HCT116 (cell line): ENCODE measurements at regions not wholly inside any gene's neighbourhood (a gene's known extent, or its start where the extent isn't known, plus 50 kb on each side); places are given as distances from the start of the nearest gene placed in this dataset.

Experiments used
- ATAC-seq: fragments of 200-7000 bp; cut with Tn5 transposase; 2 replicates; pipeline ENCODE4 v1.9.1; 2020; ENCODE audit warnings: mild to moderate bottlenecking, moderate library complexity
- BruUV-seq: library from RNA; stranded (reverse); fragments of 400-500 nt; replicated peaks from 2 replicates; lab custom pipeline; 2021; lab: Mats Ljungman, UMichigan
- CTCF ChIA-PET: fragments of 300-600 bp; sonication (Branson Sonifier 250); formaldehyde crosslinking; loops from one replicate; lab custom pipeline; 2021; ENCODE audit warnings: antibody characterized with exemption; lab: Charles Lee
- POLR2A ChIA-PET: fragments of 300-600, 350-600 bp; sonication (Branson Sonifier 250); formaldehyde crosslinking; loops from one replicate; lab custom pipeline; 2021; ENCODE audit warnings: antibody characterized with exemption; lab: Charles Lee
- RAD21 ChIA-PET, 2 experiments: fragments of 300-600 bp; sonication (Branson Sonifier 250); formaldehyde crosslinking; loops; one replicate each; lab custom pipeline; 2023; ENCODE audit warnings: low total read pairs in 2 of 2; ENCODE audit not compliant: uncharacterized antibody in 2 of 2, unreplicated experiment in 2 of 2, low non-redundant PET in 1 of 2; lab: Charles Lee
- DNase-seq: peaks from one replicate; pipeline ENCODE4 v3.0.0-alpha.2; 2010; ENCODE audit warnings: low read depth, low spot score
- H2AFZ ChIP-seq: fragments of 200-600 bp; shearing (Covaris generic), sonication (generic); 2 replicates; pipeline ENCODE4 v1.6.1; 2017; ENCODE audit warnings: low read depth, mixed run types, mixed read lengths, antibody characterized with exemption, low read length; ENCODE audit not compliant: poor library complexity, severe bottlenecking
- H3K27ac ChIP-seq: 2 replicates; pipeline ENCODE4 v1.5.1; 2012; ENCODE audit warnings: low read depth, low read length
- H3K27me3 ChIP-seq: fragments of 200-600 bp; sonication (generic); 2 replicates; pipeline ENCODE4 v1.6.1; 2016; ENCODE audit warnings: mixed run types, low read length, mixed read lengths; ENCODE audit not compliant: insufficient read depth
- H3K36me3 ChIP-seq, 2 experiments: fragments of 200-500 bp in 1 of 2; fragments of 200-600 bp in 1 of 2; sonication (Bioruptor generic) in 1 of 2; sonication (generic) in 1 of 2; 2 replicates each; pipeline versions ENCODE4 v1.5.1 to v1.6.1; 2014 to 2016; ENCODE audit warnings: low read length in 2 of 2, inconsistent platforms in 1 of 2, mixed read lengths in 1 of 2, mixed run types in 1 of 2; ENCODE audit not compliant: insufficient read depth in 2 of 2, control insufficient read depth in 1 of 2
- H3K4me1 ChIP-seq, 2 experiments: fragments of 200-600 bp in 1 of 2; sonication (generic) in 1 of 2; 2 replicates each; pipeline versions ENCODE4 v1.5.1 to v1.6.1; 2012 to 2017; ENCODE audit warnings: low read length in 2 of 2, inconsistent platforms in 1 of 2, mild to moderate bottlenecking in 1 of 2, mixed read lengths in 1 of 2, mixed run types in 1 of 2, moderate library complexity in 1 of 2; ENCODE audit not compliant: insufficient read depth in 2 of 2, control insufficient read depth in 1 of 2
- H3K4me2 ChIP-seq: fragments of 200-600 bp; sonication (generic); 2 replicates; pipeline ENCODE4 v1.6.1; 2017; ENCODE audit warnings: mixed run types, low read length, mixed read lengths
- H3K4me3 ChIP-seq, 2 experiments: fragments of 200-600 bp in 1 of 2; sonication (generic) in 1 of 2; replicated peaks in 1 of 2; 2 replicates each; pipeline ENCODE4 v1.5.1; 2011 to 2016; ENCODE audit warnings: low read length in 2 of 2, control low read depth in 1 of 2, low read depth in 1 of 2, mild to moderate bottlenecking in 1 of 2, mixed read lengths in 1 of 2, mixed run types in 1 of 2
- H3K79me2 ChIP-seq: fragments of 200-600 bp; sonication (generic); 2 replicates; pipeline ENCODE4 v1.6.1; 2017; ENCODE audit warnings: mild to moderate bottlenecking, mixed run types, low read length, moderate library complexity, mixed read lengths; ENCODE audit not compliant: insufficient read depth
- H3K9ac ChIP-seq: fragments of 200-600 bp; sonication (generic); 2 replicates; pipeline ENCODE4 v1.6.1; 2016; ENCODE audit warnings: low read length, mixed read lengths
- H3K9me2 ChIP-seq: fragments of 200-600 bp; sonication (generic), shearing (Covaris generic); 2 replicates; pipeline ENCODE4 v1.6.1; 2017; ENCODE audit warnings: mixed run types, mild to moderate bottlenecking, moderate library complexity; ENCODE audit not compliant: insufficient read depth
- H3K9me3 ChIP-seq, 2 experiments: fragments of 200-500 bp in 1 of 2; fragments of 200-600 bp in 1 of 2; sonication (Bioruptor generic) in 1 of 2; sonication (generic) in 1 of 2; 2 replicates each; pipeline ENCODE4 v1.6.1; 2014 to 2017; ENCODE audit warnings: low read length in 2 of 2, mixed read lengths in 2 of 2, inconsistent platforms in 1 of 2, low read depth in 1 of 2, mild to moderate bottlenecking in 1 of 2, mixed run types in 1 of 2, moderate library complexity in 1 of 2; ENCODE audit not compliant: control insufficient read depth in 1 of 2, insufficient read depth in 1 of 2
- H4K20me1 ChIP-seq: fragments of 200-600 bp; sonication (generic), shearing (Covaris generic); 2 replicates; pipeline ENCODE4 v1.6.1; 2017; ENCODE audit warnings: mixed run types, mild to moderate bottlenecking, moderate library complexity; ENCODE audit not compliant: insufficient read depth
- EGR1 ChIP-seq: IDR thresholded peaks from 2 replicates; pipeline ENCODE4 v1.6.1; 2012; ENCODE audit warnings: low read depth
- EZH2 ChIP-seq: fragments of 200-600 bp; sonication (generic); IDR thresholded peaks from 2 replicates; pipeline ENCODE4 v1.6.1; 2017; ENCODE audit warnings: antibody characterized with exemption, mixed run types
- POLR2AphosphoS5 ChIP-seq: IDR thresholded peaks from 2 replicates; pipeline ENCODE4 v1.6.1; 2011; ENCODE audit warnings: mild to moderate bottlenecking, low read depth, low read length, moderate library complexity
- RAD21 ChIP-seq: IDR thresholded peaks from 2 replicates; pipeline ENCODE4 v1.6.1; 2012; ENCODE audit warnings: low read depth, mild to moderate bottlenecking
- SRF ChIP-seq: IDR thresholded peaks from 2 replicates; pipeline ENCODE4 v1.6.1; 2012; ENCODE audit warnings: low read depth
- YY1 ChIP-seq: IDR thresholded peaks from 2 replicates; pipeline ENCODE4 v1.6.1; 2011; ENCODE audit warnings: low read length, low read depth, moderate library complexity, mild to moderate bottlenecking; ENCODE audit not compliant: insufficient replicate concordance; ENCODE audit errors: extremely low read depth
- ZNF274 ChIP-seq: fragments of 200-500 bp; sonication (Bioruptor generic); IDR thresholded peaks from 2 replicates; pipeline ENCODE4 v1.6.1; 2014; ENCODE audit warnings: mild to moderate bottlenecking, low read depth, low read length, inconsistent platforms
- intact Hi-C: fragments of 100-400 bp; cut with micrococcal nuclease; formaldehyde crosslinking; loops from 2 replicates; pipeline ENCODE4 v1.10.0; 2022
- TF ChIP-seq, protein P1 (sequence below): IDR thresholded peaks from 2 replicates; pipeline ENCODE4 v1.6.1; 2012; ENCODE audit warnings: low read depth

DNA sequence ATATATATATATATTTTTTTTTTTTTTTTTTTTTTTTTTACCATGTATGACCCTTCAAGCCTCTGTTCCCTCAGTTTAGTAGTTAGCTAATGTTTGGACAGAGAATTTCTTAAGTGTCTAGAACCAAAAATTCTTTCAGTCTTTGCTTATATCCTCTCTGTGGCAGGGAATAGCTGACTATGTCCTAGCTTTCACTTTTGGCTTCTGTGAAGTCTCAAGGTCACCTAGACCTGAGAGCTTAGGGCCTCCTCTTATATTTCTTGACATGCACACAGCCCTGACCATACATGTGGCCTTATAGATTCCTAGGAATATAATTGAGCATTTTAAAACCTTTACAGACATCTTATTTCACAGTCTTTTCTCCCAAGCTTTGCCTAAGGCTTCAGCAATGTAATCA lies 930.8 kb upstream of the CDH9 start:
- Histone ChIP-seq H3K9me3 (peaks cover 7 to 13% of the 10 kb centered on the region in 2 experiments; a peak in 2 of 4 replicates), H3K4me2 (no peak overlapping the region), H3K27ac (no peak overlapping the region), H3K36me3 (no peaks in the 10 kb centered on the region; a peak in 1 of 4 replicates), H3K9me2 (no peaks in the 10 kb centered on the region), H4K20me1 (no peaks in the 10 kb centered on the region), H3K79me2 (no peaks in the 10 kb centered on the region), H3K27me3 (no peaks in the 10 kb centered on the region), H2AFZ (no peak overlapping the region), H3K4me3 (no peak overlapping the region), H3K9ac (no peak overlapping the region), H3K4me1 (no peaks in the 10 kb centered on the region)
- no peak for DNase-seq
- ChIA-PET POLR2A (no interaction called here), CTCF (no interaction called here), RAD21 (no interaction called here)
- BruUV-seq, result no TSS peak
- ATAC-seq, result no peak
- TF ChIP-seq YY1, result no peak
- no peak for TF ChIP-seq POLR2AphosphoS5
- no peak for TF ChIP-seq ZNF274
- no peak for TF ChIP-seq EGR1
- TF ChIP-seq EZH2, result no peak
- TF ChIP-seq SRF, result no peak
- intact Hi-C loops, result no loop called here

DNA sequence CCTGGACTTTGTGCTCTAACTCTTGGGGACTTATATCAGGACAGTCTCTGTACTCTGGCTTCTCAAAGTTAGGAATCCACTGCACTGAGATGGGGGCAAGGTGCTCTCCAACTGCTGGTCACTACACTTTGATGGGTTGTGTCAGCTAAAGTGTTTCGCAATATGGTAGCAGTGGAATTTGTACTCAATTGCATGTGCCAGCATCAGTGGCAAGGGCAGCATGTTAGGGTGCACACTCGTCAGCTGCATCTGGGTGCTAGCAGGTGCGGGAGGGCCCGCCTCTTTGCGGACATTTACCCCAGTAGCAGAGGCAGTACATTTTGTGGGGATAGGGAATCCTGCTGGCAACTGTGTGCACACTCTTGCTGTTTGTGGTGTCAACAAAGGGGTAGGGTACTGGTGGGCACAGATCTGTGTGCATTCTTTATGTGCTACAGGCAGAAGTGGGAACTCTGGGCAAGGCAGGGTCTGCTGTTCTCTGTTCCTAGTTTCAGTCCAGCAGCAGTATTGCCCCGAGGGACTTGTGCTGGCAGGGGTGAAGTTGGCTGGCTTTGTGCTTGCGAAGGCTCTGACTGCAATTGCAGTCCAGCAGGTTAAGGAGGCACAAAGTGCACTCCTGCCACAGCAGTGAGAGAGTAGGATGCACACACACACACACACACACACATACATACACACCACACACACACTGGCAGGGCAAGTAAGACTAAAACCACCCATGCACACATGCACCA lies 924.8 kb upstream of the CDH9 start:
- Histone ChIP-seq H3K9me3 (peaks cover 5 to 39% of the 10 kb centered on the region in 2 experiments; a peak in 2 of 4 replicates), H2AFZ (no peak overlapping the region), H3K9me2 (no peaks in the 10 kb centered on the region), H4K20me1 (no peaks in the 10 kb centered on the region), H3K27me3 (no peaks in the 10 kb centered on the region), H3K9ac (no peak overlapping the region), H3K4me3 (no peak overlapping the region), H3K4me1 (no peaks in the 10 kb centered on the region), H3K4me2 (no peak overlapping the region), H3K79me2 (no peaks in the 10 kb centered on the region), H3K36me3 (no peaks in the 10 kb centered on the region), H3K27ac (no peak overlapping the region)
- ATAC-seq, result no peak
- intact Hi-C loops, result no loop called here
- TF ChIP-seq YY1, result no peak
- no peak for TF ChIP-seq RAD21
- TF ChIP-seq, protein P1, sequence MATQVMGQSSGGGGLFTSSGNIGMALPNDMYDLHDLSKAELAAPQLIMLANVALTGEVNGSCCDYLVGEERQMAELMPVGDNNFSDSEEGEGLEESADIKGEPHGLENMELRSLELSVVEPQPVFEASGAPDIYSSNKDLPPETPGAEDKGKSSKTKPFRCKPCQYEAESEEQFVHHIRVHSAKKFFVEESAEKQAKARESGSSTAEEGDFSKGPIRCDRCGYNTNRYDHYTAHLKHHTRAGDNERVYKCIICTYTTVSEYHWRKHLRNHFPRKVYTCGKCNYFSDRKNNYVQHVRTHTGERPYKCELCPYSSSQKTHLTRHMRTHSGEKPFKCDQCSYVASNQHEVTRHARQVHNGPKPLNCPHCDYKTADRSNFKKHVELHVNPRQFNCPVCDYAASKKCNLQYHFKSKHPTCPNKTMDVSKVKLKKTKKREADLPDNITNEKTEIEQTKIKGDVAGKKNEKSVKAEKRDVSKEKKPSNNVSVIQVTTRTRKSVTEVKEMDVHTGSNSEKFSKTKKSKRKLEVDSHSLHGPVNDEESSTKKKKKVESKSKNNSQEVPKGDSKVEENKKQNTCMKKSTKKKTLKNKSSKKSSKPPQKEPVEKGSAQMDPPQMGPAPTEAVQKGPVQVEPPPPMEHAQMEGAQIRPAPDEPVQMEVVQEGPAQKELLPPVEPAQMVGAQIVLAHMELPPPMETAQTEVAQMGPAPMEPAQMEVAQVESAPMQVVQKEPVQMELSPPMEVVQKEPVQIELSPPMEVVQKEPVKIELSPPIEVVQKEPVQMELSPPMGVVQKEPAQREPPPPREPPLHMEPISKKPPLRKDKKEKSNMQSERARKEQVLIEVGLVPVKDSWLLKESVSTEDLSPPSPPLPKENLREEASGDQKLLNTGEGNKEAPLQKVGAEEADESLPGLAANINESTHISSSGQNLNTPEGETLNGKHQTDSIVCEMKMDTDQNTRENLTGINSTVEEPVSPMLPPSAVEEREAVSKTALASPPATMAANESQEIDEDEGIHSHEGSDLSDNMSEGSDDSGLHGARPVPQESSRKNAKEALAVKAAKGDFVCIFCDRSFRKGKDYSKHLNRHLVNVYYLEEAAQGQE, result no peak
- POLR2A ChIA-PET, result no interaction called here
- DNase-seq, result no peak
- no TSS peak for BruUV-seq
- RAD21 ChIA-PET, result no interaction called here
- CTCF ChIA-PET, result no interaction called here
